Panc1 (cell line): ENCODE measurements at regions not wholly inside any gene's neighbourhood (a gene's known extent, or its start where the extent isn't known, plus 50 kb on each side); places are given as distances from the start of the nearest gene placed in this dataset.

Experiments
- ATAC-seq: fragments of 200-7000 bp; cut with Tn5 transposase; 2 replicates; pipeline ENCODE4 v1.9.1; 2020; ENCODE audit warnings: mild to moderate bottlenecking, moderate library complexity
- BruUV-seq: library from RNA; stranded (reverse); fragments of 400-500 nt; replicated peaks from 2 replicates; lab custom pipeline; 2021; lab: Mats Ljungman, UMichigan
- CTCF ChIA-PET: fragments of 300-600 bp; sonication (Branson Sonifier 250); formaldehyde crosslinking; loops from one replicate; lab custom pipeline; 2022; ENCODE audit warnings: antibody characterized with exemption; lab: Charles Lee
- POLR2A ChIA-PET: fragments of 300-600 bp; sonication (Branson Sonifier 250); formaldehyde crosslinking; loops from one replicate; lab custom pipeline; 2022; ENCODE audit warnings: antibody characterized with exemption; lab: Charles Lee
- DNase-seq: peaks from one replicate; pipeline ENCODE4 v3.0.0-alpha.2; 2010; ENCODE audit warnings: low read depth, low spot score
- H3K27ac ChIP-seq: 2 replicates; pipeline ENCODE4 v1.5.1; 2011; ENCODE audit warnings: mild to moderate bottlenecking, low read length, inconsistent platforms
- H3K27me3 ChIP-seq: fragments of 200-500 bp; sonication (Bioruptor generic); 2 replicates; pipeline ENCODE4 v1.6.0; 2014; ENCODE audit warnings: low read length, inconsistent platforms; ENCODE audit not compliant: control insufficient read depth, insufficient read depth
- H3K36me3 ChIP-seq: fragments of 200-500 bp; sonication (Bioruptor generic); 2 replicates; pipeline ENCODE4 v1.5.1; 2014; ENCODE audit warnings: inconsistent platforms, mild to moderate bottlenecking, low read length, moderate library complexity; ENCODE audit not compliant: control insufficient read depth, insufficient read depth
- H3K4me1 ChIP-seq: 2 replicates; pipeline ENCODE4 v1.5.1; 2011; ENCODE audit warnings: inconsistent platforms, mild to moderate bottlenecking, low read length, moderate library complexity; ENCODE audit not compliant: control insufficient read depth, insufficient read depth
- H3K4me3 ChIP-seq, 2 experiments: 2 replicates each; pipeline ENCODE4 v1.5.1; 2011 to 2012; ENCODE audit warnings: low read depth in 2 of 2, low read length in 2 of 2, mild to moderate bottlenecking in 2 of 2, inconsistent platforms in 1 of 2, moderate library complexity in 1 of 2
- H3K9me3 ChIP-seq: fragments of 200-500 bp; sonication (Bioruptor generic); 2 replicates; pipeline ENCODE4 v1.5.1; 2014; ENCODE audit warnings: low read depth, mild to moderate bottlenecking, inconsistent platforms, low read length, moderate library complexity; ENCODE audit not compliant: control insufficient read depth, insufficient read depth
- CTCF ChIP-seq: fragments of 450-650 bp; IDR thresholded peaks from 2 replicates; pipeline ENCODE4 v1.5.1; 2017; ENCODE audit warnings: mild to moderate bottlenecking
- POLR2AphosphoS5 ChIP-seq: IDR thresholded peaks from 2 replicates; pipeline ENCODE4 v1.6.1; 2012; ENCODE audit warnings: mild to moderate bottlenecking, low read depth, low read length, moderate library complexity
- REST ChIP-seq, 2 experiments: IDR thresholded peaks; 2 replicates each; pipeline ENCODE4 v1.6.1; 2011 to 2012; ENCODE audit warnings: low read depth in 2 of 2, control low read depth in 1 of 2, low read length in 1 of 2, mild to moderate bottlenecking in 1 of 2, moderate library complexity in 1 of 2; ENCODE audit not compliant: insufficient read depth in 1 of 2
- SIN3A ChIP-seq: IDR thresholded peaks from 2 replicates; pipeline ENCODE4 v1.6.1; 2012; ENCODE audit warnings: low read depth, mild to moderate bottlenecking, low read length, moderate library complexity, borderline replicate concordance; ENCODE audit not compliant: insufficient read depth
- TCF7L2 ChIP-seq: IDR thresholded peaks from 2 replicates; pipeline ENCODE4 v1.6.1; 2011; ENCODE audit warnings: mild to moderate bottlenecking, low read depth, low read length, inconsistent platforms
- in situ Hi-C: cut with HindIII; loops from 2 replicates; pipeline ENCODE4 v1.10.0; 2016; ENCODE audit warnings: low sequenced_read_pairs, low pct_unique_long_range_greater_than_20kb
- intact Hi-C: fragments of 100-400 bp; cut with micrococcal nuclease; formaldehyde crosslinking; loops from one replicate; pipeline ENCODE4 v1.10.0; 2022; ENCODE audit not compliant: unreplicated experiment

- no peak for DNase-seq
- Histone ChIP-seq H3K36me3 (no peaks in the 10 kb centered on the region), H3K27me3 (peaks cover 29% of the 10 kb centered on the region), H3K27ac (no peak overlapping the region), H3K9me3 (no peaks in the 10 kb centered on the region), H3K4me3 (no peak overlapping the region), H3K4me1 (no peaks in the 10 kb centered on the region)
- no peak for ATAC-seq
- in situ Hi-C loops (no loop called here), intact Hi-C loops (no loop called here)
- TF ChIP-seq TCF7L2 = no peak
- TF ChIP-seq CTCF = no peak
- TF ChIP-seq REST (IDR thresholded peaks at IDR 0.05; ENCODE audit: insufficient read depth in 1 of 2, low read depth in 2 of 2, low read length in 1 of 2) = no peak
- TF ChIP-seq SIN3A = no peak
- no peak for TF ChIP-seq POLR2AphosphoS5
- ChIA-PET CTCF (no interaction called here), POLR2A (no interaction called here)
- BruUV-seq = no TSS peak
Measured at GRCh38 chr10:125489731-125490130, 193.2 kb downstream of the TEX36 start.

GRCh38 chr10:125485665-125486064, 197.3 kb downstream of the TEX36 start:
- intact Hi-C loops (no loop called here), in situ Hi-C loops (no loop called here)
- CTCF ChIA-PET = interaction anchor here (0.6 kb wide), 1 partner anchor 150 kb away, joined by 5 read pairs; no protein-coding TSS in a partner anchor
- no peaks in the 10 kb centered on the region for H3K9me3 ChIP-seq
- no peaks in the 10 kb centered on the region; the same call in 1 of the 2 replicates for H3K4me1 ChIP-seq
- BruUV-seq = no TSS peak
- H3K36me3 ChIP-seq = no peaks in the 10 kb centered on the region; the same call in 1 of the 2 replicates
- DNase-seq (no peak), ATAC-seq (no peak)
- no peak overlapping the region for H3K27ac ChIP-seq
- TF ChIP-seq CTCF (no peak), TCF7L2 (no peak), REST (IDR thresholded peaks at IDR 0.05; ENCODE audit: insufficient read depth in 1 of 2, low read depth in 2 of 2, low read length in 1 of 2) (no peak), SIN3A (no peak), POLR2AphosphoS5 (no peak)
- H3K4me3 ChIP-seq = no peak overlapping the region
- POLR2A ChIA-PET = no interaction called here
- peaks cover 45% of the 10 kb centered on the region for H3K27me3 ChIP-seq
